GM18498 (cell line): ENCODE measurements at regions not wholly inside any gene's neighbourhood (a gene's known extent, or its start where the extent isn't known, plus 50 kb on each side); places are given as distances from the start of the nearest gene placed in this dataset.
"Not testable (repeated sequence)": the region's sequence is repeated elsewhere in the genome, so short reads cannot be mapped to it uniquely, and the experiment has no call there.

ENCODE experiments used
- ATAC-seq: cut with Tn5 transposase; IDR thresholded peaks from one replicate; pipeline ENCODE4 v1.9.1; 2021; ENCODE audit warnings: mild to moderate bottlenecking, moderate library complexity; ENCODE audit not compliant: unreplicated experiment

DNA sequence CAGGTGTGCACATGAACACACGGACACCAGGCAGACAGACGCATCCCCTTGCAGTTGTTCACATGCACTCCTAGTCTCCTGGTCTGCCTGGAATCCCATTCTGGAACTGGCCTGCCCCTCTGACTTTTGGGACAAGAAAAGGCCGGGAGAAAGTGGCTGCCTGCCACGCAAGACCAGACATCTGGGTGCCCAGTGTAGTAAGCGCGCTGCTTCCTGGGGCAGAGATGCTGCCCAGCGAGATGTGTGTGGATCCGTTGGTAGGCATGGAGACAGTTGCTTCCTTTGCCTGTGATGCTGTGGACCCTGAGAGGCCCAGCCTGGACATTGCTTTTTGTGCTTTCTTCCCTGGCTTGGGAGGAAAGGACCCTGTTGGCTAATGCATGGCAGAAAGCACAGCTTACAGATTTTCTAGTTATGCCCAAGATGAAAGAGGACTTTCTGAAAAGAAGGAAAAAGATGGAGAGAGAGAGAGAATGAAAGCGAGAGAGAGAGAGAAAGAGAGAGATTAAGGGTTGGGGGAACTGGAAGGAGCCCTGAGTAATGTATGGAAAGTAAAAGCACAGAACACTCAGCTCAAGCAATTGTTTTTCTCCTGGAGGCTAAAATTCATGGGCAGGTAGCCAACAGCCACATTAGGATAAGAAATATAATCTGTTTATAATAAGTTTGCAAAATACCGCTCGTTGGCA is 235.3 kb downstream of the BCL2L11 start:
- not testable (repeated sequence) for ATAC-seq

DNA sequence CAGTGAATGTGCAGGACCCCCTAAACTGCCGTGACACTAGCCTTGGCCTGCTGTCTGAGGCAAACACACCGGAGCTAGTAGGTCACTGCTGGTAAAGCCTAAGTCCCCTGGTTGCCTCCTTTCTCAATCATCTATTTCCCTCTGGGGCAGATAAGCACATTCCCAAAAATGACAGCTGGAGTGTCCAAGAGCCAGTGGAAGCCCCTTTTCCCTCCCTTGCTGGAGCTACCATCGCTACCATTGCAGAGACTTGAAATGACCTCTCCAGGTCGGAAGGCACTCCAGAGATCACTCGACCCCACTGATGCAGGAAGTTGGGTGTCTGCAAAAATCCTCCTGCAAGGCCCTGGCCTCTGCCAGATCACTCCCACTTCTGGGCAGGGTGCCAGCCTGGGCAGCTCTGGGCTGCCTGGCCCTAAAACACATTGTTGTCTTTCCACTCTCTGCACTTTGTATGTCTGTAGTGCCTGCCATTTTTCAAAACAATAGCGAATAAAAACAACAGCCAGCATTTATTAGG is 235.9 kb downstream of the BCL2L11 start:
- not testable (repeated sequence) for ATAC-seq

DNA sequence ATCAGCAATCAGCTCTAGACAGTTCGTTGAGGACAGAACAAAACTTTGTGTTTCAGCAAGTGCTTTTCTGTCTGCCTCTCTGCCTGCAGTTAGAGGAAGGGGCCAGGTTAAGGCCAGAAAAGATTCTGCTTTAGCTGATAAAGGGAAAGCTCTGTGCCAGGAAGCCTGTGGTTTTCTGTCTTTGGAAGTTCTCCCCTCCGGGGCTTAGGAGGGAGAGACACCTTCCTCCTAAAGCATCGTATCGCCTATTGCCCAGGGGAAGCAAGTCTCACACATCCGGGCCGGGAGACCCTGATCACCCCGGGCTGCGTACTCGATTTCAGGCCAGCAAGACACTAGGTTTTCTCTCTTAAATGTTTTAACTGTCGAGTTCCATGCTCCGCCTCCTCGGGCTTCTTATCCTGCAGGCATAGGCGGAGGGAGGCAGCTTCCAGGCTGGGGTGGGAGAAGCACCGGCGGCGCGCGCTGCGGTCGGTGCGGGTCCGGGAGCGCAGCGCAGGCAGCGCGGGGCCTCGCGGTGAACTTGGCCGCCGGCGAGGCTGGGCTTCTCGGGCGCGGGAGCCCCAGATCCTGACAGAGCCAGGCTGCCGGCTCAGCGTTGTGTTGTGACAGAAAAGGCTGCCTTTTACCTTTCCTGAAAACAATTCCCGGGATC is 245.4 kb downstream of the BCL2L11 start:
- not testable (repeated sequence) for ATAC-seq

DNA sequence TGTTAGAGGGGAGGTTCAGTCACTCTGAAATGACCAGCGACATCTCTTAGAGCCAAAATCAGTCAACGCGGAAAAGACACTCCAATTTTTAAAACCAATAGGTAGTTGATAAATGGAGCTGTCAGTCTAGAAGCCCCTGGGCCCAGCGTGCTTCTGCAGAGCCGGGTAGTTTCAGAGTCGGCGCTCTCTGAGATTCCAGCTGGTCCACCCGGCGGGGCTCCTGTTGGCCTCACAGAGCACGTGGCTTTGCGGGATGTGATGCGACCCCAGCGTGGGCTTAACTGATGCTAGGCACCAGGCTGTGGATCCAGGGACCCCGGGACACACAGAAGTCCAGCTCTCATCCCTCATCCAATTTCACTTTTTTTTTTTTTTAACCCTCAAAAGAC is 245.9 kb downstream of the BCL2L11 start:
- not testable (repeated sequence) for ATAC-seq

DNA sequence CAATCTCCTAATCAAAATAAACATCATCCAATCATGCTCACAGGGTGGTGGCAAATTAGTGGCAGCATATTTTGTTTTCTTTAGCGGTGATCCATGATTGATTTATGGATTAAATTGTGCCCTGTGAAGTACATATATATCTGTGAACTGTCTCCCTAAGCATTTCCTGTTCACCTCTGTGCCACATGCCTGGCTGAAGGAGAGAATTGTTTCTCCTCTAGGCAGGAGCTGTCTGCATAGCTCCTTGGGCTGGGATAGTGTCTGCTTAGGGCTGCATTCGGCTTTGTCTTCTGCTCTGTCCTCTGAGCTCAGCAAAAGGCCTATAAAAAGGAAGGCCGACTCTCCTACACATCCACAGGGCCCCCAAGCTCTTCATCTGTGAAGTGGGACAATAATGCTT is 246.4 kb downstream of the BCL2L11 start:
- ATAC-seq = not testable (repeated sequence)

DNA sequence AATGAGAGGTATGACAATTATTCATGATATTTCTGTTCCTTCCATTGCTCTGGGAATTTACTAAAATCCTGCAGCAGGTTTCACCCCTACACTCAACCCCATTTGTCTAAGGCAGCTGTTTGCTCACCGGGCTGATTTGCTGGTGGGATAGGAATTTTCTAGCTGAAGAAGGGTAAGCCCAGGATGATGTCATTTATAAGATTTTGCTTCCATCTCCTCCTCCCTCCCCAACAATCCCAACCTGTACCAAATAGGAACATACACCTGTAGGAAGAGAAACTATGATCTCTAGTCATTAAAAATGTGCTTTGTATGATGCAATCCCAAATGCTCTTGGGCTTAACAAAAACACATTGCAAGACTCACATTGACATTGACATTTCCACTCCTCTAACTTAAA is 247.2 kb downstream of the BCL2L11 start:
- not testable (repeated sequence) for ATAC-seq

DNA sequence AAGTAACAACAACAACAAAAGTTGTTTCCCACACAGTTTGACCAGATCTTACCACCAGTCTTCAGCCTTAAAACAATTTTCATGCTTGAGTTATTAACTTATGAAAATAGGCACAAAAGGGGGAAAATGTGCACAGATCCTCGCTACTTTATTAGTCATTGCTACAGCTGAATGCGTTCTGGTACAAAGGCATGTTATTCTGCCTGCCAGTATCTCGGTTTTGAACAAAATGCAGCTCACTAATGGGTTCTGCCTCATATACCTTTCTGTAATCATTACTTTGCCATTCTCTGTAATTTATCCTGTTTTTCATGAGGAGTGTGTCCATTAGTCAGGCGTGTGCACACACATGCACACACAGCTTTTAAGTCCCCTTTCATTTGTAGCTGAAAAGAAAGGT is 247.6 kb downstream of the BCL2L11 start:
- ATAC-seq = peak; percentile 51

DNA sequence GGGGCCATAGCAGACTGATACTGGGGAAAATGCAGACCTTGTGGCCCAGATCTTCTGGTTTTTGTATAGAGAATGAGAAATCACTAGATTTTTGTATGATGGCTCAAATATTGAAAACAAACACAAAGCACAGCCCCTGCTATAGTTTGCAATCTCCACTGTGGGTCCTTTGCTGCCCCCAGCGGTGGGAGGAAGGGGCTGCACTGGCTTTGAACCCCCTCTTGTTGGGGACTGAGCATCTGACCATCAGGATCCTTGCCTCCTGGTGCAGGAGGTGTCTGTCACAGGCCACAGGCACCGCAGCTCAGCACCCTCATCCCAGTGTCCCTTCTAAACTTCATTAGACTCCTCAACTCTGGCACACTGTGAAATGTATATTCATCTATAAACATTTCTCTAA is 252.3 kb downstream of the BCL2L11 start:
- not testable (repeated sequence) for ATAC-seq

DNA sequence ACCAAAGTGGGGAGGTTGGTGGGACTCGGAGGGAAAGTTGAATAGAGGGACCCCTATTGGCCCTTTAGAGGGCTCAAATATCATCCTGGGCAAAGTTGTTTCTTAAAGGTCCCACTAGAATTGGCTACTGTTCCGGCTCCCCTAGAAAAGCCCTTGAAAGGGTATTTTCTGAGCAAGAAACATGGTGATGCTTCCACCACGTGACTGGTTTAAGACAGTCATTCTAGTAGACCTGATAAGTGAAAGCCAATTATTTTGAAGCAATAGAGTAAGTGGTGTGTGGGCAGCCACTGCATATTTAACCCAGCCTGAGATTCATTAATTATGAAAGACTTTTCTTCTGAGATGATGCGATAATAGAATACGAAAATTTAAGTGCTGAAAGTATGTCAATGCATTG is 253.3 kb downstream of the BCL2L11 start:
- ATAC-seq = not testable (repeated sequence)

DNA sequence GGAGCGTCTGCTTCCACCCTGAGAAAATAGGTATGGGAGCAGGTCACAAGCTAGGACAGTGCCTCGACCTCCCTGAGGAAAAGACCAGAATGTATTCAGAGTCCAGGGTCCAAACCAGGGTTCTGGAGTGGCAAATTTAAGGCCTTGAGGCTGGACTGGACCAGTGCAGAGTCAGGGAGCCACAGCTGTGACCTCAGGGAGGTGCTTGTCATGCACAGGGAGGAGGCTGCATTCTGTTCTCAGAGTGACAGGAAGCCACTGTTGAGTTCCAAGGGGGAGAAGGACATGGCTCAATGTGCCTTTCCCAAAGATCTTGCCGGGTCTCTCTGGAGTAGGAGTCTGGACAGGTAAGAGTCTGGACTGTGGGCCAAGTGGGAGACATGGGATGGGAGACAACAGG is 254.0 kb downstream of the BCL2L11 start:
- not testable (repeated sequence) for ATAC-seq

DNA sequence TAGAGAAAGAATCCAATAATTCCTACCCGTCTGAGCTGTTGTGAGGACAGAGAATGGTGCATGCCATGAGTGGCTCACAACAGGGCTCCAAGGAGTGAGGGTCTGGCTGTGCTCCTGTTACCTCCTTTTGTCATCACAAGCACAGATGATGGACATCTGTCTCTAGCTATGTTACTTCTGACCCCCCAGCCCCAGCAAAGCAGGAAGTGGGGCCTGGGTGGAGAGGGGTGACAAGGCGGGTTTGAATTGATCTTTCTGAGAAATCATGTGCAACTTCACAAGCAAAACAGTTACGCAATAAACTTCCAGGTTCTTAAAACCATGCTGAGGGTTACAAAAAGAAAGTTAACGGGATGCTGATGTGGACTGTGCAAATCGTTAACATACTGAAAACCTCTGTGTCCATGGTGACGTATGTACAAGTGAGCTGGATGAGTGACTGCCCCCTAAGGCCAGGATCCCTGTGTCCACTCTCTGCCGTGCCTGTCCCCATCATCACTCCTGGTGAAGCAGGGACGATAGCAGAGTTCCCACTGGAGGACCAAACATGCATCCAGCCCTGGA is 254.7 kb downstream of the BCL2L11 start:
- not testable (repeated sequence) for ATAC-seq

DNA sequence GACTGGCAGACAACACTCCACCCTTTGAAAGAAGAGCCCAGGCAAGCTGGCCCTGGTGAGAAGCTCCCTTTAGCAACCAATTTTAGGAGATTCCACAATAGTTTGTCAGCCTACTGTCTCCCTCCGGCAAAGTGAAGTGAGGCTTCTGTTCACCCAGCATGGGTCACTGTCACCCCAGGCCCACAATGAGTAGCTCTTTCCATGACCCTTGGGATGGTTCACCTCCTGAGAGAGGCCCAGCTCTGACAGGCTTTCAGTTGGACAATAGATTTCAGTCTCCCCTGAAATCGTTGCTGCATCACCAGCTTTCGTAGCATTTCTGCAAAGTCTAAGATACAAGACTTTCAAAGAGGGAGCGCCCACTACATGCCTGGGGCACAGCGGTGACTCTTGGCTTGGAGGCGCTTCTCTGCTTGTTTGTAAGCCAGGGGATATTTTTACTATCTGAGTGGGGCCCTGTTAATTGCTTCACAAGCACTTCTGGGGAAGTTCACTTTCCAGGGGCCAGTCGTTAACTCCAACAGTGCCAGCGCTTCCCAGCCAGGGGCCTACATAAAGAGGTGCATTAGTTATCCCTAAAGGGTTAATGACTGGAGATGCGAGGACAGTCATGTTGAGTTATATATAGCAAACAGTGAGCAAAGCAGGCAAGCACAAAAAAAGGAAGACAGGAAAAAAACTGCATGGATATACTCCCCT is 255.7 kb downstream of the BCL2L11 start:
- ATAC-seq = not testable (repeated sequence)

DNA sequence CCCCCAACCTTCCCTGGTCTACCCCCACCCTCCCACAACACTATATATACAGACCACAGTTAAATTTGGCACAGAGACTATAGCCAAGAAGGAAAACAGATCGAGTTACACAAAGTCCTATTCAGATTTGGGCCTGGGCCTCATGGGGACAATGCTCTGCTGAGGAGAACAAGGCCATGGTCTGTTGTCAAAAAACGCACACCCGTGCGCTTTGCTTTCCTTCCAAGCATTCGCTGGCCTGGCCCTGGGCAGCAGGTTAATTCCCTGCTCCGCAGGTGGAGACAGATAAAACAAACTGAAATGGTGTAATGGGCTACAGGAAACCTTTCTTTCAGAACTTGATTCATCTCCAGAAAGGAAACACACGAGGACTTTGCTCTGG is 256.2 kb downstream of the BCL2L11 start:
- not testable (repeated sequence) for ATAC-seq

DNA sequence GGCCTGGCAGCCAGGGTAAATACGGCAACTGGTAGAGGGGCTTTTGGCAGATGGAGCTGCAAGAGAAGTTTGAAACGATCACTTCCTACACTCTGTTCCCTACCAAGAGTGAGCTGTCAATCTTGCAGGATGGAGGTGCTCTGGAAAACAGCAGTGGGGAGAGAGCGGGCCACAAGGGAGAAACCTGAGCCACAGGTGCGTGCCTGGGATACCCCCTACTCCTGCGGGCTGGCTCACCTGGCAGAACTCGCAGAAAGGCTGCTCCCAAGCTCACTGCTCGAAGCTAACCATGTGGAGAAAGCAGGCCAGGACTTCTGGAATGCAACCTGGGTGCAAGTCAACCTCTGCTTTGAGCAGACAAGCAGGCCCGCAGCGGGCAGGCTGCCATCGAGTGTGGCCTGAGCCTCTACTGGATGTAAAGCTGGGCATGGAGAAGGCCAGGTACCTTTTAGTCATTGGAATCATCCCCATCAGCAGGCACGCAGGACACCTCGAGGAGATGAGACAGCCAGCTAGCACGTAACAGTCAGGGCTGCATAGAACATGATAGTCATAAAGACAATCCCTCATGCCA is 256.8 kb downstream of the BCL2L11 start:
- not testable (repeated sequence) for ATAC-seq

DNA sequence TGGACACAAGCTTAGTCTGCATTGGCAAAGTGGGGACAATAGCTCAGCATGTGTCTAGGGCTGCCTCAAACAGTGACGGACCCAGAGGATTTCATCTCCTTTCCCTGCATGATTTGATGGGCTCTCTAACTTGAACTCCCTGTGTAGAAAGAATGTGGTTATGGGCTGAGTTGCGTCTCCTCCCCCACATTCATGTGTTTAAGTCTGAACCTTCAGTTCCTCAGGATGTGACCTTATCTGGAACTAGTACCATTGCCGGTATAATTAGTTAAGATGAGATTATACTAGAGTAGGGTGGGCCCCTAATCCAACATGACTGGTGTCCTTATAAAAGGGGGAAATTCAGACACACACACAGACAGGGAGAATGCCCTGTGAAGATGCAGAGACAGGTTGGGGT is 257.6 kb downstream of the BCL2L11 start:
- ATAC-seq = not testable (repeated sequence)

DNA sequence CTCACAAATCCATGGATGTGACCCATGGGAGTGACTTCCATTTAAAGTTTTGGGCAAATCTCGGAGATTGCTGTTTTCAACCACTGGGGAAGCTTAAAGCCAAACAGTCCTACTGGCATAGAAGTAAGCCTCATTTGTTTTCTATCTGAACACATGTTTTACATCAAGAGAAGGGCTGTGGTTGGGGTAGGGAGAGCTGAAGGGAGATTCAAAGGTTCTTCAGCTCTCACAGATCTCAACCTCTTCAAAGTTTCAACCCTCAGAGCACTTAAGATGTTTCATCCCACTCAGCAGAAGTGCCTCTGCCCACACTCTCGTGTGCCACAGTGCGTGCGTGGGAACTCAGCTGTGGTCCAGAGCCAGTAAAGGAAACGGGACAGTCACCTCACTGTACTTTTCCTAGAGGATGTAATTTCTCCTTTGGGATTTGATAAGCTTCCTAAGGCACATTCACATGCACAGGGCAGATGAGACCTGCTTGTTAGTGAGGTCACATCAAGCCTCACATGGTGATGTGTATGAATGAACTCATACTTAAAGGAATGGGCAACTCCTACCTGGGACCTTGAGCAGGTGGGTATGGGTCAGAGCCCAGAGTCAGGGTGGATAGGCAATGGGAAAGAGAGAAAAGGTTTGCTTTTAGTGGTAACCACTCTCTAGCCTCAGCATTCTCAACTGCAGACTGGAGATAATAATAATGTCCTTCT is 260.2 kb downstream of the BCL2L11 start:
- ATAC-seq = not testable (repeated sequence)

DNA sequence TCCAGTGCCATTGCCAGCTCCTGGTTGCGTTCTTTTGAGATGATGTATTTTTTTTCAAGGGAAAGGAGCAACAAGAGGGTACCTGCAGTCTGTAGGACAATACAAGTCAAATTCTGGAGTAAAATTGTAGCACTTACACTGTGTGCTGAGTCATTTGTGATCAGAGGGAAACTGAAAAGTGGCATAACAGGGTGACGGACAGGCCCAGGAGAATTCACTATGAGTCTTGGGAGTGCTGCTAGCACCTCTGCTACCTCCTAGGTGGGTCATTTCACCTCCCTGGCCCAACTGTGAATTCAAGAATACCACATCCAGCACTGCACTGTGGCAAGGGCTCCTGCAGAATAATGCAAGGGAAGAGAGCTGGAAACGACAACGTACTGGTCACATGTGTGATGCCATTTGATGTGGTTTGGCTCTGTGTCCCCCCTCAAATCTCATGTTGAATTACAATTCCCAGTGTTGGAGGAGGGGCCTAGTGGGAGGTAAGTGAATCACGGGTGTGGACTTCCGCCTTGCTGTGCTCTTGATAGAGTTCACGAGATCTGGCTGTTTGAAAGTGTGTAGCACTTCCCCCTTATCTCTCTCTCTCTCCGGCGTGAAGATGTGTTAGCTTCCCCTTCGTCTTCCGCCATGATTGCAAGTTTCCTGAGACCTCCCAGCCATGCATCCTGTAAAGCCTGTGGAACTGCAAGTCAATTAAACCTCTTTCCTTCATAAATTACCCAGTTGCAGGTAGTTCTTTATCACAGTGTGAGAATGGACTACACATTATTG is 261.0 kb downstream of the BCL2L11 start:
- not testable (repeated sequence) for ATAC-seq

DNA sequence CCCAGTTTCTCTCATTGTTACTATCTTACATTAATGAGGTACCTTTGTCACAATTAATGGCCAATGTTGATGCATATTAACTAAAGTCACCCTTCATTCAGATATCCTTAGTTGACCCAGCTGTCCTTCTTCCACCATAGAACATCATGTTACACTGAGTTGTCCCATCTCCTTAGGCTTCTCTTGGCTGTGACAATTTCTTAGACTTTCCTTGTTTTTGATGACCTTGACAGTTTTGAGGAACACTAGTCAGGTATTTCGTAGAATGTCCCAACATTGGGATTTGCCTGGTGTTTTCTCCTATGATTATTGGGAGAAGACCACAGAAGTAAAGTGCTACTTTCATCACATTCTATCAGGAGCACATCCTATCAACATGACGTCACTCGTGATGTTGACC is 261.8 kb downstream of the BCL2L11 start:
- ATAC-seq = not testable (repeated sequence)

DNA sequence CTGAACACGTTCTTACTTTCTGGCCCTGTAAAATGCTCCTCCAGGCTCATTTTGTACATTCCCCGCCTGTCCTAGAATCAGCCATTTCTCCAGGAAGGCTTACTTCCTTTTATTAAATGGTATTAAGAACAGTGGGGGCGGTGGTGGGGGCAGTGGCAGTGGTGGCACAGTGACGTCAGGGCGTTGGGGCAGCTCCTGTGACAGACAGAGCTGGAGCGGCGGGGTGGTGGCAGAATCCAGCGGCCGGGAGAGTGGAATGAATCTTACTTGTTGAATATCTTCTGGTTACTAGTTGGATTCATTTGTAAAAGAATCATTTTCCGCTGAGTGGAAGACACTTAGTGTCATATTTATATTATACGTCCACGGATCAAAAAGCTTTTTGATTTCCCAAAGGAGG is 262.6 kb downstream of the BCL2L11 start:
- ATAC-seq = not testable (repeated sequence)
